ENCODE measurements at regions not wholly inside any gene's neighbourhood (a gene's known extent, or its start where the extent isn't known, plus 50 kb on each side); places are given as distances from the start of the nearest gene placed in this dataset.

- Histone ChIP-seq H3K27ac (no peak overlapping the region), H3K27me3 (no peaks in the 10 kb centered on the region), H3K4me3 (no peak overlapping the region), H3K36me3 (no peaks in the 10 kb centered on the region), H3K4me1 (peaks cover 0 to 8% (median 3%) of the 10 kb centered on the region in 4 donors), H3K9me3 (no peaks in the 10 kb centered on the region)
- ATAC-seq (ENCODE audit: low FRiP score in 2 of 2) (no peak), DNase-seq (peak in 1 of 2 donors; percentile 79)
- no peak for TF ChIP-seq EP300 (IDR thresholded peaks at IDR 0.05)
- TF ChIP-seq POLR2A (IDR thresholded peaks at IDR 0.05), result no peak
- TF ChIP-seq POLR2AphosphoS5 (IDR thresholded peaks at IDR 0.05), result no peak
- TF ChIP-seq, protein P1, sequence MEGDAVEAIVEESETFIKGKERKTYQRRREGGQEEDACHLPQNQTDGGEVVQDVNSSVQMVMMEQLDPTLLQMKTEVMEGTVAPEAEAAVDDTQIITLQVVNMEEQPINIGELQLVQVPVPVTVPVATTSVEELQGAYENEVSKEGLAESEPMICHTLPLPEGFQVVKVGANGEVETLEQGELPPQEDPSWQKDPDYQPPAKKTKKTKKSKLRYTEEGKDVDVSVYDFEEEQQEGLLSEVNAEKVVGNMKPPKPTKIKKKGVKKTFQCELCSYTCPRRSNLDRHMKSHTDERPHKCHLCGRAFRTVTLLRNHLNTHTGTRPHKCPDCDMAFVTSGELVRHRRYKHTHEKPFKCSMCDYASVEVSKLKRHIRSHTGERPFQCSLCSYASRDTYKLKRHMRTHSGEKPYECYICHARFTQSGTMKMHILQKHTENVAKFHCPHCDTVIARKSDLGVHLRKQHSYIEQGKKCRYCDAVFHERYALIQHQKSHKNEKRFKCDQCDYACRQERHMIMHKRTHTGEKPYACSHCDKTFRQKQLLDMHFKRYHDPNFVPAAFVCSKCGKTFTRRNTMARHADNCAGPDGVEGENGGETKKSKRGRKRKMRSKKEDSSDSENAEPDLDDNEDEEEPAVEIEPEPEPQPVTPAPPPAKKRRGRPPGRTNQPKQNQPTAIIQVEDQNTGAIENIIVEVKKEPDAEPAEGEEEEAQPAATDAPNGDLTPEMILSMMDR (IDR thresholded peaks at IDR 0.05), result no peak
- WGBS, 2 donors, result 81 to 84% methylated on average over 6 to 10 of the region's 14 CpGs
Observed at GRCh38 chr1:2879026-2879425, 77.5 kb upstream of the TTC34 start.

- peaks cover 0 to 5% (median 3%) of the 10 kb centered on the region in 4 donors for H3K4me1 ChIP-seq
- H3K27ac ChIP-seq, result no peak overlapping the region
- H3K27me3 ChIP-seq, result no peaks in the 10 kb centered on the region
- no peak for TF ChIP-seq EP300 (IDR thresholded peaks at IDR 0.05)
- TF ChIP-seq, protein P1 (IDR thresholded peaks at IDR 0.05), result no peak
- no peak for TF ChIP-seq POLR2AphosphoS5 (IDR thresholded peaks at IDR 0.05)
- no peak for TF ChIP-seq POLR2A (IDR thresholded peaks at IDR 0.05)
- no peak for ATAC-seq (ENCODE audit: low FRiP score in 2 of 2)
- 72 to 83% methylated on average over 11 to 18 of the region's 18 CpGs for WGBS, 2 donors
- no peaks in the 10 kb centered on the region for H3K36me3 ChIP-seq
- no peaks in the 10 kb centered on the region for H3K9me3 ChIP-seq
- H3K4me3 ChIP-seq, result no peak overlapping the region
- DNase-seq, result peak in 1 of 2 donors; percentile 71
Observed at GRCh38 chr1:2879591-2879990, 78.1 kb upstream of the TTC34 start.

- no peak overlapping the region for H3K4me3 ChIP-seq
- DNase-seq (peak in 1 of 2 donors; percentile 64), ATAC-seq (ENCODE audit: low FRiP score in 2 of 2) (no peak)
- H3K9me3 ChIP-seq, result no peaks in the 10 kb centered on the region
- peaks cover 0 to 4% (median under 1%) of the 10 kb centered on the region in 4 donors for H3K4me1 ChIP-seq
- no peaks in the 10 kb centered on the region for H3K36me3 ChIP-seq
- no peaks in the 10 kb centered on the region for H3K27me3 ChIP-seq
- 74 to 80% methylated on average over 4 to 5 of the region's 12 CpGs for WGBS, 2 donors
- H3K27ac ChIP-seq, result no peak overlapping the region
- TF ChIP-seq, protein P1 (IDR thresholded peaks at IDR 0.05), result no peak
- TF ChIP-seq POLR2A (IDR thresholded peaks at IDR 0.05) (no peak), EP300 (IDR thresholded peaks at IDR 0.05) (no peak), POLR2AphosphoS5 (IDR thresholded peaks at IDR 0.05) (no peak)
Observed at GRCh38 chr1:2880086-2880485, 78.6 kb upstream of the TTC34 start.

DNA sequence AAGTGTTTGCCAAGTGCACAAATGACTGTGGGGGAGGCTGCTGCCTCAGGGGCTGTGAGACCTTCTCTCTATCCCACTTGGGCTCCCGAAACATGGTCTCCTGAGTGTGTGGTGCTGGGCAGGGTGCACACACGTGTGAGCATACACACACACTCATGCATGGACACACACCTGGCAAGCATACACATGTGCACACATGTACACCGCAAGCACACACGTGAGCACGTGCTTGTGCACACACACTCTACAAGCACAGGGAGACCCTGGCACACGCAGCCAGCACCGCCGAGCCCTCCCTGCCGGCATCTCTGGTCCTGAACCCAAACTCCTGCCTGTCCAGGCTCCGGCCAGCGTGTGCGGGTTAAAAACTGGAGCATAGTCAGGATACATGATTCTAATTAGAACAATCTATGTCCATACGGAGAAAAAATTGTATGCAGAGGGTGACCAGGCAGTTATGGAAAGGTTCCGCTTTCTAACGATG is 79.4 kb upstream of the TTC34 start:
- H3K4me3 ChIP-seq, result no peak overlapping the region
- WGBS, 2 donors, result 88 to 92% methylated on average over 15 of the region's 15 CpGs

More for the DNA sequence above, 79.4 kb upstream of the TTC34 start:
- Histone ChIP-seq H3K36me3 (no peaks in the 10 kb centered on the region), H3K27me3 (no peaks in the 10 kb centered on the region), H3K4me1 (peaks cover 0 to 3% (median 0%) of the 10 kb centered on the region in 4 donors), H3K9me3 (no peaks in the 10 kb centered on the region), H3K27ac (no peak overlapping the region)
- TF ChIP-seq, protein P1 (IDR thresholded peaks at IDR 0.05), result no peak
- no peak for TF ChIP-seq POLR2A (IDR thresholded peaks at IDR 0.05)
- no peak for TF ChIP-seq EP300 (IDR thresholded peaks at IDR 0.05)
- TF ChIP-seq POLR2AphosphoS5 (IDR thresholded peaks at IDR 0.05), result no peak
- DNase-seq (peak in 1 of 2 donors; percentile 60), ATAC-seq (ENCODE audit: low FRiP score in 2 of 2) (no peak)

All from upper lobe of left lung (tissue), 6 donors.